Sigmoid colon (tissue), 6 donors: ENCODE measurements at regions not wholly inside any gene's neighbourhood (a gene's known extent, or its start where the extent isn't known, plus 50 kb on each side); places are given as distances from the start of the nearest gene placed in this dataset.

Experiments
- DNase-seq: peaks from one replicate; pipeline ENCODE4 v3.0.0-alpha.2; 2019
- H3K27ac ChIP-seq, 4 donors: fragments of 200-600 bp; sonication (generic); one replicate each; pipeline ENCODE4 v1.5.1; 2016 to 2019; ENCODE audit warnings: mild to moderate bottlenecking in 1 of 4
- H3K27me3 ChIP-seq, 3 donors: fragments of 200-600 bp; sonication (generic); one replicate each; pipeline ENCODE4 v1.5.1; 2019; ENCODE audit warnings: mild to moderate bottlenecking in 1 of 3
- H3K36me3 ChIP-seq, 4 donors: fragments of 200-600 bp; sonication (generic); one replicate each; pipeline ENCODE4 v1.5.1; 2016 to 2019
- H3K4me1 ChIP-seq, 4 donors: fragments of 200-600 bp; sonication (generic); one replicate each; pipeline ENCODE4 v1.5.1; 2017 to 2019
- H3K4me3 ChIP-seq, 4 donors: fragments of 200-600 bp; sonication (generic); one replicate each; pipeline ENCODE4 v1.5.1; 2017 to 2019; ENCODE audit warnings: mild to moderate bottlenecking in 2 of 4, moderate library complexity in 1 of 4
- H3K9me3 ChIP-seq, 4 donors: fragments of 200-600 bp in 3 of 4; sonication (generic) in 3 of 4; one replicate each; pipeline versions ENCODE4 v1.5.1 to v1.6.1; 2013 to 2019
- EP300 ChIP-seq, 4 donors: sonication (generic); formaldehyde crosslinking; IDR thresholded peaks; one replicate each; pipeline ENCODE4 v1.6.1; 2017; ENCODE audit warnings: antibody characterized with exemption in 4 of 4
- POLR2A ChIP-seq, 2 donors: fragments of 450-650 bp; IDR thresholded peaks; one replicate each; pipeline ENCODE4 v1.6.1; 2016; ENCODE audit warnings: antibody characterized with exemption in 2 of 2, mild to moderate bottlenecking in 2 of 2, moderate library complexity in 2 of 2
- POLR2AphosphoS5 ChIP-seq, 4 donors: sonication (generic); formaldehyde crosslinking; IDR thresholded peaks; one replicate each; pipeline ENCODE4 v1.6.1; 2017; ENCODE audit warnings: antibody characterized with exemption in 4 of 4
- WGBS, 2 donors: extraction: QIAGEN DNeasy Blood & Tissue Kit; methylation state at CpG; one replicate each; pipeline ENCODE4 v1.1.7; 2013; 5-methylcytosine and 5-hydroxymethylcytosine counted together
- intact Hi-C: fragments of 100-400 bp; cut with DNase I; formaldehyde crosslinking; loops from one replicate; pipeline ENCODE4 v1.15.1; 2023
- TF ChIP-seq, protein P1 (sequence below), 4 experiments: fragments of 450-650 bp in 3 of 4; fragments of 200-600 bp in 1 of 4; IDR thresholded peaks; one replicate each; pipeline ENCODE4 v1.5.1; 2016 to 2019; ENCODE audit warnings: antibody characterized with exemption in 4 of 4, mild to moderate bottlenecking in 3 of 4, moderate library complexity in 2 of 4
- donor health status: healthy with polysubstance abuse.
- donor health status: healthy.

DNA sequence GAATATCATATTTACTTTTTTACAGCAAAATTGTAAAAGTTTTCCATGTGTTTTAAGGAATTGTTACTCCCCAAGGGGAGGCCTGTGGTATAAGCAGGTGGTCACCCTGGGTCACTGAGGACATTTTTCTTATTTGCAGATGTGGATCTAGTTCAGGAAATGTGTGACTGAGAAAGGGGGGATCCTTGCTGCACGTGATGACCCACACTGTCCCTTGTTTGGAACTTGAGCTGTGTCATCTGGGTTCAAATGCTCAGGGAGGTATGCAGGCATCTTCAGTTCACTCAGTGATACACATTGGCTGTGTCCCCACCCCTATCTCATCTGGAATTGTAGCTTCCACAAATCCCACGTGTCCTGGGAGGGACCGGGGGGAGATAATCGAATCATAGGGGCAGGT lies 431.9 kb upstream of the CDH4 start:
- no peaks in the 10 kb centered on the region for H3K9me3 ChIP-seq
- H3K4me3 ChIP-seq: no peak overlapping the region
- intact Hi-C loops: no loop called here
- peaks cover 0 to 13% (median 0%) of the 10 kb centered on the region in 3 donors for H3K27me3 ChIP-seq
- H3K27ac ChIP-seq: no peak overlapping the region
- H3K4me1 ChIP-seq: no peaks in the 10 kb centered on the region
- TF ChIP-seq POLR2AphosphoS5 (IDR thresholded peaks at IDR 0.05): no peak
- no peak for TF ChIP-seq POLR2A (IDR thresholded peaks at IDR 0.05)
- TF ChIP-seq, protein P1, sequence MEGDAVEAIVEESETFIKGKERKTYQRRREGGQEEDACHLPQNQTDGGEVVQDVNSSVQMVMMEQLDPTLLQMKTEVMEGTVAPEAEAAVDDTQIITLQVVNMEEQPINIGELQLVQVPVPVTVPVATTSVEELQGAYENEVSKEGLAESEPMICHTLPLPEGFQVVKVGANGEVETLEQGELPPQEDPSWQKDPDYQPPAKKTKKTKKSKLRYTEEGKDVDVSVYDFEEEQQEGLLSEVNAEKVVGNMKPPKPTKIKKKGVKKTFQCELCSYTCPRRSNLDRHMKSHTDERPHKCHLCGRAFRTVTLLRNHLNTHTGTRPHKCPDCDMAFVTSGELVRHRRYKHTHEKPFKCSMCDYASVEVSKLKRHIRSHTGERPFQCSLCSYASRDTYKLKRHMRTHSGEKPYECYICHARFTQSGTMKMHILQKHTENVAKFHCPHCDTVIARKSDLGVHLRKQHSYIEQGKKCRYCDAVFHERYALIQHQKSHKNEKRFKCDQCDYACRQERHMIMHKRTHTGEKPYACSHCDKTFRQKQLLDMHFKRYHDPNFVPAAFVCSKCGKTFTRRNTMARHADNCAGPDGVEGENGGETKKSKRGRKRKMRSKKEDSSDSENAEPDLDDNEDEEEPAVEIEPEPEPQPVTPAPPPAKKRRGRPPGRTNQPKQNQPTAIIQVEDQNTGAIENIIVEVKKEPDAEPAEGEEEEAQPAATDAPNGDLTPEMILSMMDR (IDR thresholded peaks at IDR 0.05): no peak
- TF ChIP-seq EP300 (IDR thresholded peaks at IDR 0.05): no peak
- no peak for DNase-seq
- H3K36me3 ChIP-seq: no peaks in the 10 kb centered on the region
- 61 to 79% methylated on average over 4 of the region's 4 CpGs for WGBS, 2 donors

DNA sequence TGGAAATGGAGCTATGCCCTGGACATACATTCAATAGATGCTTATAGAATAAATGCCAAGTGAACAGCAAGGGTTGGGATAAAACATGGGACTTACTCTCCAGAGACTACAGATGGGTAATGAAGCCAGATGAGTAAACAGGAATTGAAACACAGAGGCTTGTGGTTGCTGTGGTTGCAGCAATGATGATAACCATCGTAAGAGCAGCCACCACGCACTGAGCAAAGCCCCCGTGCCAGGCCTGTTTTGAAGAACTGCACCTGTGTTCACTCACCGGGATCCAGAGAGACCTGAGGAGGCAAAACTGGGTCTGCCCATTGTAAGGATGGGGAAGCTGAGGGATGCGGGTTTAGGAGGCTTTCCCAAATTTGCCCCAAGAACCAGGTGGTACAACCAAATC lies 431.1 kb upstream of the CDH4 start:
- no peak overlapping the region for H3K27ac ChIP-seq
- WGBS, 2 donors: 47 to 71% methylated on average over 5 of the region's 5 CpGs

DNA sequence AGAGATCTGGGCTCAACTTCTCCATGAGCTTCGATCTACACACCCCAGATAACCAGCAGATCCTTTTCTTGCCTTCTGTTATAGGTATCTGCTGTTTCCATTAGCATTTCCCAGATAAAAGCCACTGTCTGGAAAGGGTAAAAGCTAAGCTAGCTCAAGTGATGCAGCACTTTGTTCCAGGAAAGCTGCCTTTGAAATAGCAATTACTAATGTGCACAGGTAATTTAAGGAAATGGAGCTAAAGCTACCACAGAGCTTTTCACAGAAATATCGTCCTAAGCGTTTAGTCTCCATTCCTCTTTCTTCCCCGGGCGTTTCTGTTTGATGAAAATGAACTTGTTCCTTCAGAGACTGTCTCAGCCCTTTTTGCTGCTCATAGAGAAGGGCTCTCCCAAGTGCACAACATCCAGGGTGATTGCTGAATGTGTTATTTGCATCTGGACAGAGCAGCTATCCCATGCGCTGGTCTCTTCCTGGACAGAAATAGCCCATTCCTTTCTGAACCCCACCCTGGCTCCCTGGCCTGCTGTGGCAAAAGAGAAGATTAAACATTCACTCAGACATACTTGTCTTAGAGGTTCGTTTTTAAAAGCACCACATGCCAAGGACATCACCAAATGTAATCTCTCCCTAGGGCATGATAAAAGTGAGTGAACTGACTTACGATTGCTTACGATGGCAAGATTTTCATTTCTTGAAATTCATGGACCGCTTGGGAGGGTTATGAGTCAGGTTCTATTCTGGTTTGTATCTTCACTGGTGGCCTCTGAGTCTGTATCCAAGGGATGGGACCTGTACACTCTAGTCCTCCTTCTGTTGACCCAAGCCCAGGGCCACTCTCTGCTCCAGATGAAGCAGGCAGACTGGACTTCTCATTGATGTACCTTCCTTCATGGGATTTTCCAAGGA lies 429.1 kb upstream of the CDH4 start:
- Histone ChIP-seq H3K9me3 (no peaks in the 10 kb centered on the region), H3K4me1 (no peaks in the 10 kb centered on the region), H3K4me3 (no peak overlapping the region), H3K27ac (no peak overlapping the region), H3K27me3 (peaks cover 0 to 13% (median 0%) of the 10 kb centered on the region in 3 donors), H3K36me3 (no peaks in the 10 kb centered on the region)
- DNase-seq: no peak
- WGBS, 2 donors: 70 to 72% methylated on average over 10 of the region's 10 CpGs
- TF ChIP-seq, protein P1 (IDR thresholded peaks at IDR 0.05): no peak
- TF ChIP-seq POLR2AphosphoS5 (IDR thresholded peaks at IDR 0.05) (no peak), EP300 (IDR thresholded peaks at IDR 0.05) (no peak), POLR2A (IDR thresholded peaks at IDR 0.05) (no peak)
- intact Hi-C loops: no loop called here

More for the DNA sequence above, 431.1 kb upstream of the CDH4 start:
- no peaks in the 10 kb centered on the region for H3K9me3 ChIP-seq
- DNase-seq: no peak
- peaks cover 0 to 13% (median 0%) of the 10 kb centered on the region in 3 donors for H3K27me3 ChIP-seq
- intact Hi-C loops: no loop called here
- H3K36me3 ChIP-seq: no peaks in the 10 kb centered on the region
- TF ChIP-seq, protein P1 (IDR thresholded peaks at IDR 0.05): no peak
- TF ChIP-seq EP300 (IDR thresholded peaks at IDR 0.05) (no peak), POLR2A (IDR thresholded peaks at IDR 0.05) (no peak)
- no peak overlapping the region for H3K4me3 ChIP-seq
- H3K4me1 ChIP-seq: no peaks in the 10 kb centered on the region

DNA sequence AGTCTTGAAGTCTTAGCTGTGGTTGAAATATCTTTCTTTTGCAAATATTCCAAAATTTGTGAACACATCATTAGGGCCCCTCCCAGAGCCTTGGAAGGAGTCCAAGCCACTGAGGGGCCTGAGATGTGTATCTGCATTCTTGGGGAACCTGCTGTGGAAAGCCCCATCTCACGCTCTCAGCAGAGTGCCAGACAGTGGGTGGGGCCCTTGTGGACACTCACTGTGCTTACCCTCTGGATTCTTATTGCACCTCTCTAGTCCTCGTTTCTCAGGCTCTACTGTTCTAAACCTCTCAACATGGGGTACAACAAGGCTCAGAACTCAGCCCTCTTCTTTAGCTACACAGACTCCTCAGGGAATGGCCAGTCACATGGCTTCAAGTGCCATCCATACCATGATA lies 416.2 kb upstream of the CDH4 start:
- no peaks in the 10 kb centered on the region for H3K4me1 ChIP-seq
- TF ChIP-seq POLR2A (IDR thresholded peaks at IDR 0.05) (no peak), EP300 (IDR thresholded peaks at IDR 0.05) (no peak), POLR2AphosphoS5 (IDR thresholded peaks at IDR 0.05) (no peak)
- TF ChIP-seq, protein P1 (IDR thresholded peaks at IDR 0.05): no peak
- WGBS, 2 donors: 46 to 66% methylated on average over 2 of the region's 2 CpGs
- DNase-seq: no peak
- intact Hi-C loops: no loop called here
- H3K27ac ChIP-seq: no peak overlapping the region
- no peaks in the 10 kb centered on the region for H3K36me3 ChIP-seq
- no peak overlapping the region for H3K4me3 ChIP-seq
- H3K9me3 ChIP-seq: no peaks in the 10 kb centered on the region
- H3K27me3 ChIP-seq: no peaks in the 10 kb centered on the region
